ENCODE measurements at regions not wholly inside any gene's neighbourhood (a gene's known extent, or its start where the extent isn't known, plus 50 kb on each side); places are given as distances from the start of the nearest gene placed in this dataset.

- Histone ChIP-seq H3K4me2 (ENCODE audit: control insufficient read depth, insufficient read depth) (no peak overlapping the region), H3K9ac (ENCODE audit: control insufficient read depth, insufficient read depth, low read length) (no peak overlapping the region), H3K4me1 (ENCODE audit: control insufficient read depth, insufficient read depth, low read length) (no peaks in the 10 kb centered on the region), H2AFZ (ENCODE audit: control insufficient read depth, low read depth, low read length) (no peak overlapping the region), H3K4me3 (no peak overlapping the region), H3K27ac (ENCODE audit: control insufficient read depth, insufficient read depth) (no peak overlapping the region), H3K27me3 (replicated peaks in 1 of 2; ENCODE audit: control insufficient read depth in 2 of 2, insufficient read depth in 2 of 2, low read length in 1 of 2) (no peaks in the 10 kb centered on the region), H4K20me1 (ENCODE audit: control insufficient read depth, insufficient read depth) (no peaks in the 10 kb centered on the region), H3K36me3 (ENCODE audit: control insufficient read depth in 2 of 2, insufficient read depth in 2 of 2, low read length in 1 of 2) (no peaks in the 10 kb centered on the region), H3K79me2 (ENCODE audit: control insufficient read depth, insufficient read depth, low read length) (no peaks in the 10 kb centered on the region), H3K9me3 (replicated peaks; ENCODE audit: control insufficient read depth, insufficient read depth, low read length) (no peaks in the 10 kb centered on the region)
- intact Hi-C loops (cut with micrococcal nuclease; ENCODE audit: unreplicated experiment) (no loop called here), in situ Hi-C loops (cut with MboI) (no loop called here)
- FAIRE-seq (no peak), DNase-seq (ENCODE audit: low read depth, low spot score) (no peak), ATAC-seq (no peak)
- ChIA-PET POLR2A (no interaction called here), SMC1A (ENCODE audit: uncharacterized antibody, unreplicated experiment) (interaction anchor here (1.0 to 4.0 kb wide), 9 partner anchors 9 to 267 kb away, joined by 3 to 22 read pairs (median 5); no protein-coding TSS in a partner anchor), CTCF (interaction anchor here (0.6 to 1.4 kb wide), 5 partner anchors 12 to 50 kb away, joined by 3 to 5 read pairs (median 3); no protein-coding TSS in a partner anchor), RAD21 (ENCODE audit: unreplicated experiment) (interaction anchor here (0.9 kb wide), 1 partner anchor 17 kb away, joined by 3 read pairs; no protein-coding TSS in a partner anchor)
- BruUV-seq (replicated peaks), result no TSS peak
- 79% methylated on average over 1 of the region's 1 CpG for WGBS (ENCODE audit: insufficient coverage, insufficient replicate concordance, low lambda C conversion rate, missing lambda C conversion rate)
- TF ChIP-seq ZSCAN29 (IDR thresholded peaks at IDR 0.05) (no peak), SREBF2 (IDR thresholded peaks at IDR 0.05; ENCODE audit: low read length) (no peak), FOS (IDR thresholded peaks at IDR 0.05; ENCODE audit: borderline replicate concordance, extremely low read depth, insufficient read length) (no peak), PKNOX1 (IDR thresholded peaks at IDR 0.05) (no peak), ZBTB33 (IDR thresholded peaks at IDR 0.05) (no peak), HDAC6 (IDR thresholded peaks at IDR 0.05; ENCODE audit: unreplicated experiment) (no peak), RBBP5 (conservative IDR thresholded peaks at IDR 0.05) (no peak), PAX5 (IDR thresholded peaks at IDR 0.05; ENCODE audit: borderline replicate concordance, low read depth, low read length) (no peak), HSF1 (IDR thresholded peaks at IDR 0.05; ENCODE audit: low read depth, low read length) (no peak), RELB (IDR thresholded peaks at IDR 0.05; ENCODE audit: low read depth) (no peak), BHLHE40 (IDR thresholded peaks at IDR 0.05; ENCODE audit: borderline replicate concordance in 1 of 2, low read depth in 2 of 2, low read length in 1 of 2) (no peak), RB1 (IDR thresholded peaks at IDR 0.05; ENCODE audit: borderline replicate concordance) (no peak)
These were observed 277.3 kb upstream of the ATP2B1 start for GRCh38 chr12:89985935-89986334.

Data from GM12878 (cell line).